ENCODE measurements at regions not wholly inside any gene's neighbourhood (a gene's known extent, or its start where the extent isn't known, plus 50 kb on each side); places are given as distances from the start of the nearest gene placed in this dataset.
"Not testable (repeated sequence)": the region's sequence is repeated elsewhere in the genome, so short reads cannot be mapped to it uniquely, and the experiment has no call there.

DNA sequence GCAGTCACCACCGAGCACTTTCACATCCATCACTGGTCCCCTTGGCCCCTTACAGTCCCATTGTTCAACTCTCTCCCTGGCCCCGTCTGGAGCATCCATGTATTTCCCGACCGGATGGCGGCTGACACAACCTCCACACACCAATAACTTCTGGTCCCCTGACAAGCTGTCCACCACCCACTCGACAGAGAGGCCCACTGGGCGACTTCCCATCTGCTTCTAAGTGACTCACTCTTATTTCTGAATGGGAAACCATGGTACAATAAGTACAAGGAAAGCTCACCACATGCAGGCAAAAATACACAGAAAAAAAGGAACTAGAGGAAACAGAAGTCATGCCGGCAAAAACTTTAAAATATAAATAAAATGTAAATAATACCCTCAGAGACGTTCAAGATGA, 82.9 kb upstream of the RAB12 start:
- H3K9me1 ChIP-seq (ENCODE audit: control insufficient read depth, extremely low read depth, insufficient read depth, low read length), result no peaks in the 10 kb centered on the region
- no peak overlapping the region for H3K4me3 ChIP-seq (ENCODE audit: control insufficient read depth in 2 of 3, extremely low read depth in 1 of 3, insufficient read depth in 2 of 3, low read depth in 1 of 3, low read length in 3 of 3)
- H3K4me1 ChIP-seq (ENCODE audit: control insufficient read depth, extremely low read depth, insufficient read depth, low read length), result no peaks in the 10 kb centered on the region
- H3K9me3 ChIP-seq (ENCODE audit: control insufficient read depth, low read depth, low read length), result no peaks in the 10 kb centered on the region
- dilution Hi-C loops (cut with MboI; ENCODE audit: extremely low pct_ligation_motif_present, low sequenced_read_pairs), result no loop called here
- H3K27ac ChIP-seq (ENCODE audit: control insufficient read depth, insufficient read depth, low read length), result no peak overlapping the region
- H3K27me3 ChIP-seq (ENCODE audit: control insufficient read depth, extremely low read depth, insufficient read depth, low read length), result no peaks in the 10 kb centered on the region
- no peak overlapping the region for H3K9ac ChIP-seq (ENCODE audit: control insufficient read depth, extremely low read depth, insufficient read depth, low read length)
- no peak overlapping the region for H2AFZ ChIP-seq (ENCODE audit: control insufficient read depth, low read length)
- DNase-seq (ENCODE audit: low read depth, low spot score) (no peak), FAIRE-seq (no peak)
- no peak overlapping the region for H3K4me2 ChIP-seq (ENCODE audit: control insufficient read depth, extremely low read depth, insufficient read depth, low read depth, low read length)
- no peaks in the 10 kb centered on the region for H3K36me3 ChIP-seq (ENCODE audit: control insufficient read depth in 2 of 2, extremely low read depth in 1 of 2, insufficient read depth in 2 of 2, low read length in 2 of 2)
- H3K79me2 ChIP-seq (ENCODE audit: control insufficient read depth, insufficient read depth, low read length), result no peaks in the 10 kb centered on the region
- TF ChIP-seq, protein P1, sequence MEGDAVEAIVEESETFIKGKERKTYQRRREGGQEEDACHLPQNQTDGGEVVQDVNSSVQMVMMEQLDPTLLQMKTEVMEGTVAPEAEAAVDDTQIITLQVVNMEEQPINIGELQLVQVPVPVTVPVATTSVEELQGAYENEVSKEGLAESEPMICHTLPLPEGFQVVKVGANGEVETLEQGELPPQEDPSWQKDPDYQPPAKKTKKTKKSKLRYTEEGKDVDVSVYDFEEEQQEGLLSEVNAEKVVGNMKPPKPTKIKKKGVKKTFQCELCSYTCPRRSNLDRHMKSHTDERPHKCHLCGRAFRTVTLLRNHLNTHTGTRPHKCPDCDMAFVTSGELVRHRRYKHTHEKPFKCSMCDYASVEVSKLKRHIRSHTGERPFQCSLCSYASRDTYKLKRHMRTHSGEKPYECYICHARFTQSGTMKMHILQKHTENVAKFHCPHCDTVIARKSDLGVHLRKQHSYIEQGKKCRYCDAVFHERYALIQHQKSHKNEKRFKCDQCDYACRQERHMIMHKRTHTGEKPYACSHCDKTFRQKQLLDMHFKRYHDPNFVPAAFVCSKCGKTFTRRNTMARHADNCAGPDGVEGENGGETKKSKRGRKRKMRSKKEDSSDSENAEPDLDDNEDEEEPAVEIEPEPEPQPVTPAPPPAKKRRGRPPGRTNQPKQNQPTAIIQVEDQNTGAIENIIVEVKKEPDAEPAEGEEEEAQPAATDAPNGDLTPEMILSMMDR (optimal IDR thresholded peaks at IDR 0.05 in 1 of 3, IDR thresholded peaks at IDR 0.05 in 1 of 3, conservative IDR thresholded peaks at IDR 0.05 in 1 of 3; ENCODE audit: extremely low read depth in 1 of 3, insufficient read depth in 2 of 3, low read length in 3 of 3), result no peak
- no peak for TF ChIP-seq EZH2 (IDR thresholded peaks at IDR 0.05; ENCODE audit: low read length)
- no peaks in the 10 kb centered on the region for H4K20me1 ChIP-seq (ENCODE audit: control insufficient read depth, extremely low read depth, insufficient read depth, low read length)

DNA sequence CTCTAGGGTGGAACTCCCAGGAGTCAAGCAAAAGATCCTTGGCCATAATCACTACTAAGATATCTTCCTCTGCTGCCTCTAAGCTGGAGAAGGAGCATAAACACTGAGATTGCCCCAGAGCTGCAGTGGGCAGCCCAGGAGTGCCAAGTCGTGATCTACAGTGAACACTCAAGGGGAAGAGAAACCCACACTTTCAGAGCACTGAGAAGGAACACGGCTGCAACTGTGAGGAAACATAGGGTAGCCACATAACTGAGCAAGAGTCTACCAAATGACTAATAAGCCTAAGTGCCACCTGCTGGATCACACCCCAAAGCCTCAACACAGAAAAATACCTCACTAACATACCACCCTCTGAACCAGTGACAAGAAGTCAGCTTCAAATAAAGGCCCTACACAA, 79.6 kb upstream of the RAB12 start:
- Histone ChIP-seq H2AFZ (ENCODE audit: control insufficient read depth, low read length) (no peak overlapping the region), H3K9ac (ENCODE audit: control insufficient read depth, extremely low read depth, insufficient read depth, low read length) (no peak overlapping the region), H3K9me1 (ENCODE audit: control insufficient read depth, extremely low read depth, insufficient read depth, low read length) (no peaks in the 10 kb centered on the region), H3K27ac (ENCODE audit: control insufficient read depth, insufficient read depth, low read length) (no peak overlapping the region), H3K4me2 (ENCODE audit: control insufficient read depth, extremely low read depth, insufficient read depth, low read depth, low read length) (no peak overlapping the region), H3K4me1 (ENCODE audit: control insufficient read depth, extremely low read depth, insufficient read depth, low read length) (no peaks in the 10 kb centered on the region), H3K9me3 (ENCODE audit: control insufficient read depth, low read depth, low read length) (no peaks in the 10 kb centered on the region), H3K4me3 (ENCODE audit: control insufficient read depth in 2 of 3, extremely low read depth in 1 of 3, insufficient read depth in 2 of 3, low read depth in 1 of 3, low read length in 3 of 3) (no peak overlapping the region), H3K36me3 (ENCODE audit: control insufficient read depth in 2 of 2, extremely low read depth in 1 of 2, insufficient read depth in 2 of 2, low read length in 2 of 2) (no peaks in the 10 kb centered on the region), H3K27me3 (ENCODE audit: control insufficient read depth, extremely low read depth, insufficient read depth, low read length) (no peaks in the 10 kb centered on the region), H3K79me2 (ENCODE audit: control insufficient read depth, insufficient read depth, low read length) (no peaks in the 10 kb centered on the region), H4K20me1 (ENCODE audit: control insufficient read depth, extremely low read depth, insufficient read depth, low read length) (no peaks in the 10 kb centered on the region)
- DNase-seq (ENCODE audit: low read depth, low spot score) (no peak), FAIRE-seq (no peak)
- dilution Hi-C loops (cut with MboI; ENCODE audit: extremely low pct_ligation_motif_present, low sequenced_read_pairs), result no loop called here
- no peak for TF ChIP-seq EZH2 (IDR thresholded peaks at IDR 0.05; ENCODE audit: low read length)
- TF ChIP-seq, protein P1 (optimal IDR thresholded peaks at IDR 0.05 in 1 of 3, IDR thresholded peaks at IDR 0.05 in 1 of 3, conservative IDR thresholded peaks at IDR 0.05 in 1 of 3; ENCODE audit: extremely low read depth in 1 of 3, insufficient read depth in 2 of 3, low read length in 3 of 3), result no peak

DNA sequence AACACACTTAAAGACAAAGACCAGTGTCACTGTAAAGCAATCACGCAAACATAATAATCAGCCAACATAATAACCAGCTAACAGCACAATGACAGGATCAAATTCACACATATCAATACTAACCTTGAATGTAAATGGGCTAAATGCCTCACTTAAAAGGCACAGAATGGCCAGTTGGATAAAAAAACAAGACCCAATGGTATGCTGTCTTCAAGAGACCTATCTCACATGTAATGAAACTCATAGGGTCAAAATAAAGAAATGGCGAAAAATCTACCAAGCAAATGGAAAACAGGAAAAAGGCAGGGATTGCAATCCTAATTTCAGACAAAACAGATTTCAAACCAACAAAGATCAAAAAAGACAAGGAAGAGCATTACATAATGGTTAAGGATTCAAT, 78.2 kb upstream of the RAB12 start:
- dilution Hi-C loops (cut with MboI; ENCODE audit: extremely low pct_ligation_motif_present, low sequenced_read_pairs); FAIRE-seq; H3K79me2 ChIP-seq (ENCODE audit: control insufficient read depth, insufficient read depth, low read length): not testable (repeated sequence)

More for the DNA sequence above, 78.2 kb upstream of the RAB12 start:
- H4K20me1 ChIP-seq (ENCODE audit: control insufficient read depth, extremely low read depth, insufficient read depth, low read length); H3K27me3 ChIP-seq (ENCODE audit: control insufficient read depth, extremely low read depth, insufficient read depth, low read length); H3K9ac ChIP-seq (ENCODE audit: control insufficient read depth, extremely low read depth, insufficient read depth, low read length); DNase-seq (ENCODE audit: low read depth, low spot score); H3K4me2 ChIP-seq (ENCODE audit: control insufficient read depth, extremely low read depth, insufficient read depth, low read depth, low read length); H3K9me1 ChIP-seq (ENCODE audit: control insufficient read depth, extremely low read depth, insufficient read depth, low read length); H3K36me3 ChIP-seq (ENCODE audit: control insufficient read depth in 2 of 2, extremely low read depth in 1 of 2, insufficient read depth in 2 of 2, low read length in 2 of 2); H3K4me3 ChIP-seq (ENCODE audit: control insufficient read depth in 2 of 3, extremely low read depth in 1 of 3, insufficient read depth in 2 of 3, low read depth in 1 of 3, low read length in 3 of 3); H3K27ac ChIP-seq (ENCODE audit: control insufficient read depth, insufficient read depth, low read length); H3K9me3 ChIP-seq (ENCODE audit: control insufficient read depth, low read depth, low read length); H2AFZ ChIP-seq (ENCODE audit: control insufficient read depth, low read length); H3K4me1 ChIP-seq (ENCODE audit: control insufficient read depth, extremely low read depth, insufficient read depth, low read length): not testable (repeated sequence)

Measured in keratinocyte (primary cell).